Stimulated activated CD8-positive, alpha-beta memory T cell treated with anti-CD3 and anti-CD28 coated beads, Interleukin-12 subunit alpha, Interleukin-12 subunit beta, amount 100 ng/mL, for 1 hour (primary cell): ENCODE measurements at regions not wholly inside any gene's neighbourhood (a gene's known extent, or its start where the extent isn't known, plus 50 kb on each side); places are given as distances from the start of the nearest gene placed in this dataset.
"Not testable (repeated sequence)": the region's sequence is repeated elsewhere in the genome, so short reads cannot be mapped to it uniquely, and the experiment has no call there.

Source experiments
- DNase-seq: peaks from one replicate; pipeline ENCODE4 v3.0.0-alpha.2; 2020; ENCODE audit warnings: low read depth

- no peak for DNase-seq
Measured at GRCh38 chr6:16904957-16905356, 143.7 kb upstream of the ATXN1 start.

GRCh38 chr6:16903470-16903869, 142.2 kb upstream of the ATXN1 start:
- DNase-seq: no peak

- no peak for DNase-seq
Measured at GRCh38 chr6:16902502-16902901, 141.2 kb upstream of the ATXN1 start.

GRCh38 chr6:16901782-16902181, 140.5 kb upstream of the ATXN1 start:
- no peak for DNase-seq

GRCh38 chr6:16901306-16901705, 140.0 kb upstream of the ATXN1 start:
- no peak for DNase-seq

GRCh38 chr6:16898640-16899396, 137.6 kb upstream of the ATXN1 start:
- no peak for DNase-seq

- no peak for DNase-seq
Measured at GRCh38 chr6:16897669-16898068, 136.4 kb upstream of the ATXN1 start.

- DNase-seq: no peak
Measured at GRCh38 chr6:16894301-16894700, 133.0 kb upstream of the ATXN1 start.

- not testable (repeated sequence) for DNase-seq
Measured at GRCh38 chr6:16891110-16891509, 129.8 kb upstream of the ATXN1 start.

- no peak for DNase-seq
Measured at GRCh38 chr6:16885411-16886160, 124.3 kb upstream of the ATXN1 start.

- DNase-seq: no peak
Measured at GRCh38 chr6:16884526-16884925, 123.3 kb upstream of the ATXN1 start.

- no peak for DNase-seq
Measured at GRCh38 chr6:16883414-16883813, 122.2 kb upstream of the ATXN1 start.

GRCh38 chr6:16882230-16882629, 121.0 kb upstream of the ATXN1 start:
- no peak for DNase-seq

- DNase-seq: not testable (repeated sequence)
Measured at GRCh38 chr6:16876852-16877251, 115.6 kb upstream of the ATXN1 start.

GRCh38 chr6:16876201-16876600, 114.9 kb upstream of the ATXN1 start:
- DNase-seq: no peak

- DNase-seq: no peak
Measured at GRCh38 chr6:16873698-16874097, 112.4 kb upstream of the ATXN1 start.

- no peak for DNase-seq
Measured at GRCh38 chr6:16872543-16873235, 111.4 kb upstream of the ATXN1 start.

- DNase-seq: no peak
Measured at GRCh38 chr6:16871047-16871446, 109.8 kb upstream of the ATXN1 start.

- no peak for DNase-seq
Measured at GRCh38 chr6:16868968-16869367, 107.7 kb upstream of the ATXN1 start.

- no peak for DNase-seq
Measured at GRCh38 chr6:16857969-16858592, 96.8 kb upstream of the ATXN1 start.

- no peak for DNase-seq
Measured at GRCh38 chr6:16855460-16855859, 94.2 kb upstream of the ATXN1 start.

GRCh38 chr6:16854986-16855385, 93.7 kb upstream of the ATXN1 start:
- no peak for DNase-seq

GRCh38 chr6:16852671-16853070, 91.4 kb upstream of the ATXN1 start:
- DNase-seq: no peak
